IgD-negative memory B cell (primary cell): ENCODE measurements at regions not wholly inside any gene's neighbourhood (a gene's known extent, or its start where the extent isn't known, plus 50 kb on each side); places are given as distances from the start of the nearest gene placed in this dataset.
A peak's percentile ranks its signal among the peaks of the same experiment; 100 is the strongest.

Experiments
- H3K27ac Mint-ChIP-seq, 3 donors: one replicate each; pipeline ENCODE4 v1.8.0; 2020 to 2022; ENCODE audit warnings: mild to moderate bottlenecking in 3 of 3, mixed read lengths in 3 of 3, moderate library complexity in 1 of 3
- H3K27me3 Mint-ChIP-seq: one replicate; pipeline ENCODE4 v1.8.0; 2021; ENCODE audit warnings: mixed read lengths
- H3K36me3 Mint-ChIP-seq: one replicate; pipeline ENCODE4 v1.8.0; 2020; ENCODE audit warnings: mild to moderate bottlenecking, mixed read lengths
- H3K4me1 Mint-ChIP-seq, 3 donors: one replicate each; pipeline ENCODE4 v1.8.0; 2020 to 2022; ENCODE audit warnings: mixed read lengths in 3 of 3, mild to moderate bottlenecking in 1 of 3
- H3K4me3 Mint-ChIP-seq, 4 donors: one replicate each; pipeline ENCODE4 v1.8.0; 2020 to 2022; ENCODE audit warnings: mild to moderate bottlenecking in 4 of 4, mixed read lengths in 4 of 4, moderate library complexity in 3 of 4
- H3K9me3 Mint-ChIP-seq, 3 donors: one replicate each; pipeline ENCODE4 v1.8.0; 2020 to 2021; ENCODE audit warnings: mixed read lengths in 3 of 3, mild to moderate bottlenecking in 1 of 3

DNA sequence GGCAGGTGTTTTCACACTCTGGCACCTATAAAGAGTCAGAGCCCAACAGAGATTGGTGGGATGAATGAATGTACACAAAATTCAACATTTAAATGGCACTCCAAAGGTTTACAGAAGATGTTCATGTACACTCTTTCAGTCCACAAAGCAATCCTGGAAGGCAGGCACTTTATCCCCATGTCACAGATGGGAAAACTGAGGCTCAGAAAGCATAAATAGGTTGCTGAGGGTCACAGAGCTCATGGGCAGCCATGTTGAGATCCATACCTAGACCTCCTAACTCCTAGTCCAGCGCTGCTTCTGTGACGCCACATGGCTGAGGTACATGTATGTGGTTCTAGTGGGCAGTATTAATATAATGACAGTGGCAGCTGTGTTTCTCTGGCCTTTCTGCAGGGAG, 157.7 kb upstream of the LHX1 start:
- H3K27ac Mint-ChIP-seq: no peak overlapping the region
- H3K36me3 Mint-ChIP-seq: no peaks in the 10 kb centered on the region
- H3K27me3 Mint-ChIP-seq: peaks cover 36% of the 10 kb centered on the region
- H3K4me1 Mint-ChIP-seq: no peaks in the 10 kb centered on the region
- peaks cover 0 to 3% (median 0%) of the 10 kb centered on the region in 3 donors for H3K9me3 Mint-ChIP-seq
- no peak overlapping the region for H3K4me3 Mint-ChIP-seq

DNA sequence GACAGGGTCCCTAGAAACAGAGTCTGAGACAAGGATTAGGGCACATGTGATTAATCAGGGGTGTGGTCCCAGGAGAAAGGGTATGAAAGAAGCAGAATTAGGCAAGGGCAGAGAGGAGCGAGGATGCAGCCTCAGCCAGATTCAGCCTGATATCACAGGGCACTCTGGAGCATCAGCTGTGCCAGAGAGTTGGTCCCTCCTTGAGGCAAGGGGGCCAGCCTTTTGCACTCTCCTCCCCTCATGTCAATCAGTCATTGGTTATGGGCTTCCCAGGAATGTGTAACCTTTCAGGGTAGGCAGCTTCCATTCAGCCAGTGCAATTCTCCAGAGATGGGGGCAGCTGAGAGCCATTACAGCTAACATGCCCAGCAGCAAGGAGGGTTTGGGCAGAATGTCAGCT, 152.6 kb upstream of the LHX1 start:
- H3K9me3 Mint-ChIP-seq: peaks cover 0 to 4% (median 4%) of the 10 kb centered on the region in 3 donors
- no peaks in the 10 kb centered on the region for H3K4me1 Mint-ChIP-seq
- no peak overlapping the region for H3K4me3 Mint-ChIP-seq
- no peak overlapping the region for H3K27ac Mint-ChIP-seq
- no peaks in the 10 kb centered on the region for H3K36me3 Mint-ChIP-seq
- H3K27me3 Mint-ChIP-seq: peaks cover 28% of the 10 kb centered on the region

DNA sequence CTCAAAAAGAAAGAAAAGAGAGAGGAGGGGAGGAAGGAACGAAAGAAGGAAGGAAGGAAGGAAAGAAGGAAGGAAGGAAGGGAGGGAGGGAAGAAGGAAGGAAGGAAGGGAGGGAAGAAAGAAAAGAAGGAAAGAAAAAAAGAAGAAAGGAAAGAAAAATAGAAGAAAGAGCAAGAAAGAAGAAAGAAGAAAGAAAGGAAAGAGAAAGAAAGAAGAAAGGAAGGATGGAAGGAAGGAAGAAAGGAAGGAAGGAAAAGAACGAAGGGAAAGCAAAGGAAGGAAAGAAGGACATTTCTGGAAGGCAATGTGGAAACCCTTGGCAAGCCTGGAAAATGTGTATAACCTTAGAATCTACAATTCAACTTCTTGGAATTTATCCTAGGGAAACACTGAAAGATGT, 150.4 kb upstream of the LHX1 start:
- Mint-ChIP-seq H3K4me1 (peaks cover 0 to 2% (median 0%) of the 10 kb centered on the region in 3 donors), H3K36me3 (no peaks in the 10 kb centered on the region), H3K4me3 (no peak overlapping the region), H3K27me3 (peaks cover 28% of the 10 kb centered on the region), H3K9me3 (peaks cover 0 to 8% (median 4%) of the 10 kb centered on the region in 3 donors), H3K27ac (no peak overlapping the region)

DNA sequence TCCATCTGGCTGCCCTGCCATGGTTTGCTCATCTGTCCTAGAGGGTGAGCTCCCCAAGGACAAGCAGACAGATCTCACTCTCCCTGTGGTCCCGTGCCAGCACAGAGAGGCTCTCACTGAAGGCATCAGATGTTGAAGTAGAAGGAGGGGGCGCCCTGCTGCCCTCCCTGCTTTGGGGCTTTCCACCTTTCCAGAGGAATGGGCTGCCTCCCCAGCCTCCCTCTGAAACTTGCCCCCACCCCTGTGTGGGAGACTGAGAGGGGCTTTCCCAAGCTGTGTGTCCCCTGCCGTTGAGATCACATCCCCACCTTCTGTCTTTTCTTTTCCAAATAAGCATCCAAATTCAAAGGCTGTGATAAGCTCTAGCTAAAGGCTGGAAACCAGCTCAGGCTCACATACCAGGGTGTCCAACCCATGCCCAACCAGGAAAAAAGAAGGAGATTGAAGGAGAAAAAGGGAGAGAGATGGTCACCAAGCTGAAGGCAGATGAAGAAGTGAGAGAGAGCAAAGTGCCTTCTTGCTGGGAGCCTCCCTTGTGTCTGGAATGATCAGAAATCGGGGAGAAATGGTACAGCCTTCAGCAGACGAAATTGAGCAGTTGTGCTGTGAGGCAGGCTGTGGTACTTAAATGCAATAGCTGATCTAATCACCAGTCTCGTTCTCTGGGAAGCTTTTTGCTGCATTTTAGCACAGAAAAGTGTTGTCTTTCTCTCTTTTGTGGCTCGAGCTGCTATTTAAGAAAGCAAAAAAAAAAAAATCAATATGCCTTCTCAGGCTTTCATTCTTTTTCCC, 145.9 kb upstream of the LHX1 start:
- Mint-ChIP-seq H3K36me3 (no peaks in the 10 kb centered on the region), H3K4me3 (no peak overlapping the region), H3K27me3 (peaks cover 15% of the 10 kb centered on the region), H3K9me3 (peaks cover 0 to 6% (median 0%) of the 10 kb centered on the region in 3 donors), H3K4me1 (peaks cover 0 to 2% (median 0%) of the 10 kb centered on the region in 3 donors), H3K27ac (no peak overlapping the region)

DNA sequence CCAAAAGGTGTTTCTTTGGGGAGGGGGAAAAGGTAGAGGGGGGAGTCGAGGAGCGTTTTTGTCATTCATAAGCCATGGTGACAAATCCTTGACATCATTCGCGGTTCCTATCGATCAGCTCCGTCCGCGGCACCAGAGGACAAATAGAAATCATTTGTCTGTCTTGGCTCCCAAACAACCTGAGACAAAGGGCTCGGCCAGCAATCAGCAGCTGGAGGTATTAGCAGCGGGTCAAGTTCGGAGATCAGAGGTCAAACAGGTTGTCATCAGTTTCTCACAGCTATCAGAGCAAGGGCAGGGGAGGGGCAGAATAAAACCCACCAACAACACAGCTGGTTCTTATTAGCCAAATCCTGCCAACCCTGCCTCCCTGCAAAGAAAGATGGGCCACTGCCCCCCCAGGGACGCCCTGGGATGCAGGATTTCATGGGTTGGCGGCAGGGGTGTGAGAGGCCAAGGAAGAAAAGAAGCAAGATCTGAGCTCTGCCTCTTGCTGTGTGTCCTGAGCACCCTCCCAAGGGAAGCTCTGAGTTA, 145.3 kb upstream of the LHX1 start:
- Mint-ChIP-seq H3K27ac (no peak overlapping the region), H3K36me3 (no peaks in the 10 kb centered on the region), H3K9me3 (peaks cover 0 to 8% (median 0%) of the 10 kb centered on the region in 3 donors)

DNA sequence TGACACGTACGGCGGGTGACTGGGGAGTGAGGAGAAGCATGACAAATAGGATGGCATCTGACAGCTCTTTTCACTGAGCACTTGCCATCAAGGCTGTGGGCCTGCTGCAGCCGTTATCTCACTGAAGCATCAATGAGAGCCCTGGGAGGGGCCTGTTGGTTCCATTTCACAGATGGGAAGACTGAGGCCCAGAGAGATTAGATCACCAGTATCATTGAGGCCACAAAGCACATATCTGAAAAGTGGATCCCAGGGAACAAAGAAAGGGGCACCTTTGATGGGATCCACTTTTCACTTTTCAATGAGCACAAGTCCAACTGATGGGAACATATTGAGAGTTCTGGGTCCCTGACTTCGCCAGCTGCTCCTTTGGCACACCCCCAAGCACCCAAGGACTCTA, 144.4 kb upstream of the LHX1 start:
- no peak overlapping the region for H3K4me3 Mint-ChIP-seq
- peaks cover 0 to 9% (median 0%) of the 10 kb centered on the region in 3 donors for H3K9me3 Mint-ChIP-seq
- peaks cover 3% of the 10 kb centered on the region for H3K36me3 Mint-ChIP-seq
- H3K27ac Mint-ChIP-seq: no peak overlapping the region
- H3K4me1 Mint-ChIP-seq: peaks cover 0 to 2% (median 0%) of the 10 kb centered on the region in 3 donors
- peaks cover 15% of the 10 kb centered on the region for H3K27me3 Mint-ChIP-seq

More for the DNA sequence above, 145.3 kb upstream of the LHX1 start:
- peaks cover 0 to 2% (median 0%) of the 10 kb centered on the region in 3 donors for H3K4me1 Mint-ChIP-seq
- no peak overlapping the region for H3K4me3 Mint-ChIP-seq
- peaks cover 15% of the 10 kb centered on the region for H3K27me3 Mint-ChIP-seq

DNA sequence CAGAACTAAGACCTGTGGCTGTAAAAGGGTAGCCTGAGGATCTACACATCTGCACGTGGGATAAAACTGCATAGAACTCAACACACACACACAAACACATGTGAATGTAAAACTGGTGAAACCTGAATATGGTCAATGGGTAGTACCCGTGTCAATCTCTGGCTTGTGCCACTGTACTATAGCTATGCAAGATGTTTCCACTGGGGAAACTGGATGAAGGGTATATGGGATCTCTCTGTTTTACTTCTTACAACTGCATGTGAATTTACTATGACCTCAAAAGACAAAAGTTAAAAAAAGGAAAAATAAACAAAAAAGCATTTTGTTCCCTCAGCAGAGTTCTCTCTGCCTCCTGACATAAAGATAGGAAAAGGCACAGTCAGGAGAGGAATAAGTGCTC, 143.3 kb upstream of the LHX1 start:
- Mint-ChIP-seq H3K36me3 (peaks cover 3% of the 10 kb centered on the region), H3K9me3 (peaks cover 0 to 8% (median 0%) of the 10 kb centered on the region in 3 donors), H3K27me3 (peaks cover 15% of the 10 kb centered on the region), H3K27ac (no peak overlapping the region), H3K4me3 (no peak overlapping the region), H3K4me1 (peaks cover 0 to 2% (median 0%) of the 10 kb centered on the region in 3 donors)

DNA sequence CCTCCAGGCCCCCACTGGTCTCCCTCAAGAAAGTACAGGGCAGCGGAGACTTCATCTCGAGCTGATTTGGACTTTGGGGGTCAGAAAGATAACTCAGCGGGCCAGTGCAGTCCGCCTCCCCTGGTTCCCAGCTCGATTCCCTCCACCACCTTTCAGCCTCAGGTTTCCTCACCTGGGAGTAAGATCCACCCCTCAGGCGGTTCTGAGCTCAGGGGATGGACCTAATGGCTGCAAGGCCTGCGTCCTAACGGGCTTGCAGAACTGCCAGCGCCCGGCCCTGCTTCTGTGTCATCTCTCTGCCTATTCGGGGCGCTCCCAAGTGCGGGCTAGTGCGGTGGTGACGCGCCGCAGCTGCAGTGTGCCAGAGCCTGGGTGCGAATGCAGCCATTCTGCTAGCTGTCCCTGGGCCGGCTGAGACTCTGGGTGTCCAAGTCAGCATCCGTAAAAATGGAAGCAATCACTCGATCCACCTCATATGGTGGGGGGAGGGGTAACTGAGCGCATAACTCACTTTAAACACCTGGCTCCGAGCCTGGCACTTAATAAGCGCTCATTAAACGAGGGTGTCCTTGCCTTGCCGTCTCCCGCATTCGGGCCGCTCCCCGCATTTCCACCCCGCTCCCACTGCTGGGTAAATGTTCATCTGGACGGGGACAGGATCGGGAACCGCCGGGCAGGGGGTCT, 129.6 kb upstream of the LHX1 start:
- H3K9me3 Mint-ChIP-seq: no peaks in the 10 kb centered on the region
- no peak overlapping the region for H3K4me3 Mint-ChIP-seq
- H3K27ac Mint-ChIP-seq: no peak overlapping the region
- peaks cover 33% of the 10 kb centered on the region for H3K27me3 Mint-ChIP-seq
- peaks cover 0 to 1% (median 0%) of the 10 kb centered on the region in 3 donors for H3K4me1 Mint-ChIP-seq
- H3K36me3 Mint-ChIP-seq: peaks cover 5% of the 10 kb centered on the region

DNA sequence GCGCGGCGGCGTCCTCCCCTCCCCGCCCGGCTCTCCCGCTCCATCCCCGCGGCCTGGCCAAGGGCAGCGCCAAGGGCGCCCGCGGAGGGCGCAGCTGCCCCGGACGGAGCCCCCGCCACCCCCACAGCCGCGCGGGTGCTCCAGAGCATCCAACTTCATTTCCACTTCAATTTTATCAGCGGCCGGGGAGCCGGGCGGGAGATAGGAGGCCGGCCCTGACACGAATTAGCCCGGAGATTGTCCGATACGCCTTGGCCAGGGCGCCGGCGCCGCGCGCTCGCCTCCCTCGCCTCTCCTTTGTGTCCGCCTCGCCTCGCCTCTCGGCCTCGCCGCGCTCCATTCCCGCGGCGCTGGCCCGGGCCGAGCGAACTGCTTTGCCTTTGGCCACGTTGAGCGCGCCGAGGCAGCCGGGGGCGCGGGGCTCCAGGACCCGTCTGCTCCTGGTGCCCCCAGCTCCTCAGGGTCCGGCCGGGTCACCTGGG, 129.1 kb upstream of the LHX1 start:
- H3K36me3 Mint-ChIP-seq: peaks cover 3% of the 10 kb centered on the region
- H3K9me3 Mint-ChIP-seq: no peaks in the 10 kb centered on the region
- H3K4me1 Mint-ChIP-seq: peaks cover 0 to 1% (median 0%) of the 10 kb centered on the region in 3 donors
- peaks cover 35% of the 10 kb centered on the region for H3K27me3 Mint-ChIP-seq
- H3K4me3 Mint-ChIP-seq: no peak overlapping the region
- no peak overlapping the region for H3K27ac Mint-ChIP-seq

DNA sequence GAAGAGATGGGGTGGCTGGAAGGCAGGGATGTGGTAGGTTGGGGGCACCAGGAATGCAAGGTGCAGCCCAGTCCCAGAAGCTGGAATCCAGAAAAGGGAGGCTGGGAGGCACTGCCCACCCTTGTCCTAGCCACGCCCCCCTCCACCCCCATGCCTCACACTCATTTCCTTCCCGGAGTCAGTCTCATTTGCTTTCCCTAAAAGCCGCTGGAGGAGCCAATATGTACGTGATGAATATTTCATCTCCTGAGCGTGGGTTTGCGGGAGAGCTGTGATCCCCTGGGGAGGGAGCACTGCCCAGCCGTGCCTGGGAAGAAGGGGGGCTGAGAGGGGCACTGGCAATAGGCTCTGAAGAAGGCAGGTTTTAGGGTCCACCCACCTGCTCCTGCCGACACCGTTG, 124.5 kb upstream of the LHX1 start:
- H3K27ac Mint-ChIP-seq: no peak overlapping the region
- H3K9me3 Mint-ChIP-seq: no peaks in the 10 kb centered on the region
- peaks cover 49% of the 10 kb centered on the region for H3K27me3 Mint-ChIP-seq
- no peak overlapping the region for H3K4me3 Mint-ChIP-seq
- peaks cover 0 to 1% (median 0%) of the 10 kb centered on the region in 3 donors for H3K4me1 Mint-ChIP-seq
- H3K36me3 Mint-ChIP-seq: no peaks in the 10 kb centered on the region

DNA sequence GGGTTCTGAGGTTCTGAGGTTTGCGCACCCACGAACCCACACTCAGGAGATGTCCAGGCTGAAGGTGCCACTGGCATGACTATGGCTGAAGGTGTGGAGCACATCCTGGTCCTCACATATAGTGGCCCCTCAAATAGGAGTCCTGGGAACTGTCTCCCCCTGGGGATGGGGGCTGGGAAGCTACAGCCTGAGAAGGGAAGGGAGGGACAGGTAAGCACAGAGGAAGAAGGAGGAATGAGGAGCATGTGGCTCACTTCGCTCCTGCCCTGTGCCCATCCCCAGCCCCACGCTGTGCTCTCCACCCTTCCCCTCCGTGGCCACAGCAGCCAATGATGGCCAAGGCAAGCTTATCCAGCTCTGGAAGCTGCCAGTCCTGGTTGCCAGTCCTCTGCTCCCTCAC, 123.9 kb upstream of the LHX1 start:
- Mint-ChIP-seq H3K9me3 (no peaks in the 10 kb centered on the region), H3K4me1 (peaks cover 0 to 1% (median 0%) of the 10 kb centered on the region in 3 donors), H3K27me3 (peaks cover 49% of the 10 kb centered on the region), H3K36me3 (no peaks in the 10 kb centered on the region), H3K4me3 (no peak overlapping the region), H3K27ac (no peak overlapping the region)

DNA sequence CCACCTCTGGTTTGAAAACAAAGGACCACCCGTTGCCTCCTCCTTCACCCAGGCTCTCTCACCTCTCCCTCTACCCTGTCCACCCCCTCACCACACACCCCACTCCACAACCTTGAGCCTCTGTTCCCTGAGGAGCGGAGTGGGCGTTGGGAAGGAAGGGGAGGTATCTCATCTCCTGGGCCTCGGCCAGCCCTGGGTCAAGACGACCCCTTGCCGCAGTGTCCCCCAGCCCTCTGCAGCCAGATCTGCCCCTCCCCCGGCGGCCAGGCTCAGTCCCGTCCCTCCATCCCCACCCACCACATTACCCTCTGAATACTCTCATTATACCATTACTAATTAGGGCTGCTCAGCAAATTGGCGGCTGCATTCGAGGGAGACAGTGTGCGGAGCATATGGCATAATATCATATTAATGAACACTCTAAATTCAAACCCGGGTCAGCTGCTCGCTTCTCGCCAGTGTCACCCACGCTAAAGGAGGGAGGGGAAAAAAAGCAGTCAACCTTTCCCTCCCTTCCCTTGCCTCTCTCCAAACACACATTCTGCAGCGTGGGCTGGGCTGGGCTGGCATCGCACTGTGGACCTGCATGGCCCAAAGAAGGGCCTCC, 123.2 kb upstream of the LHX1 start:
- Mint-ChIP-seq H3K27ac (peak overlapping the region in 1 of 3 donors; percentile 87), H3K36me3 (no peaks in the 10 kb centered on the region), H3K9me3 (no peaks in the 10 kb centered on the region), H3K27me3 (peaks cover 44% of the 10 kb centered on the region), H3K4me3 (no peak overlapping the region), H3K4me1 (peaks cover 0 to 1% (median 0%) of the 10 kb centered on the region in 3 donors)

DNA sequence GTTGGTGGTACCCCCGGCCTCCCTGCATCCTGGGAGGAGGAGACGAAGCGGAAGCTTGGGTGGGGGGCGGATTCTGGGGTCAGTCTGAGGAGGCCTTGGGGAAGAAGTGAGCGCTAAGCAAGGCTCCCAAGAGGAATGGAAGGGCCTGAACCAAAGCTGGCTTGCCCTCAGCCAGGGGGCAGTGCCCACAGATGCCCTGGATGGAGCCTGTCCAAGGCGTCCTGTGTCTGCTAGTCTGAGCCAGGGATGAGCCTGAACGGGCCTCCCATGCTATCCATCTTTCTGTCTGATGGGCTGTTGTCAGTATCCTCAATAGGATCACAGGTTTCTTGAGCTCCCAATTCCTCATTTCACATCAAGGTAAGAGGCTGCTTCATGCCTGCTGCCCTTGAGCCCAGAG, 122.3 kb upstream of the LHX1 start:
- no peak overlapping the region for H3K4me3 Mint-ChIP-seq
- H3K4me1 Mint-ChIP-seq: peaks cover 0 to 1% (median 0%) of the 10 kb centered on the region in 3 donors
- H3K27me3 Mint-ChIP-seq: peaks cover 38% of the 10 kb centered on the region

DNA sequence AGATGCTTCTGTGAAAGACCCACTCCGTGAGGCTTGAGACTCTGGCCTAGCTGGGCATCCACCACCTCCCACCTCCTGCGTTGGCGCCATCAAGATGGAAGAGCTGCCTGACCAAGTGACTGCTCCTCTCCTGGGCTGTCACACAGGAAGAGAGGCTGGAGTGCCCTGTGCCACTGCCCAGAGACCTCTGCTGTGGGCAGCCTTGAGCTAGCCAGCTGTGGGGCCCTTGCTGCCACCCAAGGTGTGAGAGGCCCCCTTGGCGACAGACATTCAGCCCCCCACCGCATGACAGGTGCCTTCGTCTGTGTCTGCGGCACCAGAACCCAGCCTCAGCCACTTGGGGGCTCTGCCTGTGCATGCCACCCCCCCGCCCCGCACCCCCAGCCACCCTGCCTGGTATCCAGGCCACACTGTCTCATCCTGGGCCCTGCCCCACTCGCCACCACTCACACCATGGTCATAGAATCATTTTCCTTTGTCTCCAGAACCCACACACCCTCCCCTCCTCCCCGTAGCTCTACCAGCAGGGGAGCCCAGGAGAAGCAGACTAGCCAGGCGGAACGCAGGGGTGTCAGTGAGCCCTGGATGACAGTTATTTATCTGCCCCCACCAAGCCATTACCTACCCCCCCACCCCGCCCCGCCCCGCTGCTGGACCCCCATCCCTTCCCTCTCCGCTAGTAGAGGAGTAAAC, 120.9 kb upstream of the LHX1 start:
- Mint-ChIP-seq H3K4me3 (no peak overlapping the region), H3K36me3 (no peaks in the 10 kb centered on the region), H3K27ac (no peak overlapping the region), H3K9me3 (no peaks in the 10 kb centered on the region), H3K27me3 (peaks cover 35% of the 10 kb centered on the region), H3K4me1 (no peaks in the 10 kb centered on the region)

More for the DNA sequence above, 122.3 kb upstream of the LHX1 start:
- Mint-ChIP-seq H3K27ac (no peak overlapping the region), H3K36me3 (no peaks in the 10 kb centered on the region), H3K9me3 (no peaks in the 10 kb centered on the region)
